ENCODE measurements at regions not wholly inside any gene's neighbourhood (a gene's known extent, or its start where the extent isn't known, plus 50 kb on each side); places are given as distances from the start of the nearest gene placed in this dataset.

DNA sequence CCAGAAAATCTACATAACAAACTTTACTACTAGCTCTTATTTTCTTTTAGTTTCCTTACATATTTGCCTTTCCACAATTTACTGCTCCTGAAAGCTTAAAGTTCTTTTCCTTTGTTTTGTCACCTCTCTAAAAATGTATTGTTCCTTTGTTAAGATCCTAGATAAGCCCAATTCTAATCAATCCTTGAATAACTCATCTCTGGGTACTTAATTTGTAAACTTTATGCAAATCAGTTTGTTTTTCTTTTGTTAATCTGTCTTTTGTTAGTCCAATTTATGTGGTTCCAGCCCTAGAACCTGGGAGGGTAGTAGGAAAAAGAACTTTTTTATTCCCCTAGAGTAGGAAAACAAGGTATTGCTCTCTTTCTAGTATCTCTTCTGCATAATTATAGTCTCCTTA, 444.7 kb downstream of the PCDH10 start:
- Histone ChIP-seq H3K27ac (no peak overlapping the region), H3K4me1 (no peaks in the 10 kb centered on the region), H3K9me3 (no peaks in the 10 kb centered on the region), H3K4me3 (no peak overlapping the region), H3K27me3 (no peaks in the 10 kb centered on the region), H3K36me3 (no peaks in the 10 kb centered on the region)
- TF ChIP-seq, protein P1, sequence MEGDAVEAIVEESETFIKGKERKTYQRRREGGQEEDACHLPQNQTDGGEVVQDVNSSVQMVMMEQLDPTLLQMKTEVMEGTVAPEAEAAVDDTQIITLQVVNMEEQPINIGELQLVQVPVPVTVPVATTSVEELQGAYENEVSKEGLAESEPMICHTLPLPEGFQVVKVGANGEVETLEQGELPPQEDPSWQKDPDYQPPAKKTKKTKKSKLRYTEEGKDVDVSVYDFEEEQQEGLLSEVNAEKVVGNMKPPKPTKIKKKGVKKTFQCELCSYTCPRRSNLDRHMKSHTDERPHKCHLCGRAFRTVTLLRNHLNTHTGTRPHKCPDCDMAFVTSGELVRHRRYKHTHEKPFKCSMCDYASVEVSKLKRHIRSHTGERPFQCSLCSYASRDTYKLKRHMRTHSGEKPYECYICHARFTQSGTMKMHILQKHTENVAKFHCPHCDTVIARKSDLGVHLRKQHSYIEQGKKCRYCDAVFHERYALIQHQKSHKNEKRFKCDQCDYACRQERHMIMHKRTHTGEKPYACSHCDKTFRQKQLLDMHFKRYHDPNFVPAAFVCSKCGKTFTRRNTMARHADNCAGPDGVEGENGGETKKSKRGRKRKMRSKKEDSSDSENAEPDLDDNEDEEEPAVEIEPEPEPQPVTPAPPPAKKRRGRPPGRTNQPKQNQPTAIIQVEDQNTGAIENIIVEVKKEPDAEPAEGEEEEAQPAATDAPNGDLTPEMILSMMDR (IDR thresholded peaks at IDR 0.05) = no peak
- ATAC-seq (no peak), DNase-seq (no peak)
- intact Hi-C loops (cut with DNase I) = no loop called here

DNA sequence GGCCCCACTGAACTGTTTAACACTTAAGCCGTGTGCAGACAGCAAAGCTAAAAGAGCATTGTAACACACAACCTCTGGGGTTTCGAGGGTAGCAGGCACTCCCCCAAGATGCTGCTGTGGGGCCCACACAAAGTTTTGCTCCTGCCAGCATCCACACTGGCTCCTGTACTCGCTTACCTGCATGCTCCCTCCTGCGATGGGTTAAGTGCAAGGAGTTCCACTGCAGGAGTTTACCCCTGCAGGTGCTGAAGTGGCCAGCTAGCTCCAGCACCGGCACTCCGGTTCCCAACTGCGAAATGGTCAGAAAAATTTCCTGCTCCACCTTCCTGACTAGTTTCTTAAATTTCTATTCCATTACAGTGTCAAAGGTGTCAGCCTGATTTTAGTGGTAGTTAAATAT, 443.5 kb downstream of the PCDH10 start:
- Histone ChIP-seq H3K4me1 (no peaks in the 10 kb centered on the region), H3K36me3 (no peaks in the 10 kb centered on the region), H3K27ac (no peak overlapping the region), H3K9me3 (no peaks in the 10 kb centered on the region), H3K27me3 (no peaks in the 10 kb centered on the region), H3K4me3 (no peak overlapping the region)
- TF ChIP-seq, protein P1 (IDR thresholded peaks at IDR 0.05) = no peak
- no peak for DNase-seq
- no peak for ATAC-seq
- 67 to 75% methylated on average over 7 of the region's 7 CpGs for WGBS, 2 donors
- intact Hi-C loops (cut with DNase I) = no loop called here

DNA sequence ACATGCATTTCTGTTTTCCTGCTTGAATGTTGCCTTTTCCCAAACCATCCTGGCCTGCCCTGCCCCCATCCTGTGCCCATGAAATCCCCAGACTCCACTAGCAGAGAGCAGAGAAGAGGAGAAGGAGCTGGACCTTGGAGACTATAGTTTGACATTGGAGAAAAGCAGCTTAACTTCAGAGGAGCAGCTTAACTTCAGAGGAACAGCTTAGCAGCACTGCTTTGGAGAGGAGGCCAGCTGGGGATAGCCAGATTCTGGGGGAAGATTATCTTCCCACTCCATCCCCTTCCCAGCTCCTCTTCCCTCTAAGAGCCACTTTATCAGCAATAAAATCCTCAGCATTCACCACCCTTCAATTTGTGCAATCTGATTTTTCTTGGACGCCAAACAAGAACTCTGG, 443.0 kb downstream of the PCDH10 start:
- DNase-seq = no peak
- Histone ChIP-seq H3K27ac (no peak overlapping the region), H3K4me3 (no peak overlapping the region), H3K36me3 (no peaks in the 10 kb centered on the region), H3K9me3 (no peaks in the 10 kb centered on the region), H3K27me3 (no peaks in the 10 kb centered on the region), H3K4me1 (no peaks in the 10 kb centered on the region)
- intact Hi-C loops (cut with DNase I) = no loop called here
- no peak for ATAC-seq
- TF ChIP-seq, protein P1 (IDR thresholded peaks at IDR 0.05) = no peak
- WGBS, 2 donors = 73 to 77% methylated on average over 1 of the region's 1 CpG

DNA sequence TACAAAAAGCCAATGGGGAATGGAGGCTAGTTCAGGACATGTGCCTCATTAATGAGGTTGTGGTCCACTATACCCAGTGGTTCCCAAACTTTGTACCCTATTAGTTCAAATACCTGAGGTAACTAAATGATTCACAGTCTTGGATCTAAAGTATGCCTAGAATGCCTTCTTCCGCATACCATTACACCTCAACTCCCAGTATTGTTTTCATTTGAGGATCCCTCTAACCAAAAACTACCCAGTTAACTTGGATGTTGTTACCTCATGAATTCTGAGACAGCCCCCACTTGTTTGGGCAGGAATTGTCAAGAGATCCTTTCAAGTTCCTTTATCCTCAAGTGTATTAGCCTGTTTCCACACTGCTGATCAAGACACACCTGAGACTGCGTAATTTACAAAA, 439.2 kb downstream of the PCDH10 start:
- Histone ChIP-seq H3K27ac (no peak overlapping the region), H3K4me1 (no peaks in the 10 kb centered on the region), H3K4me3 (no peak overlapping the region), H3K9me3 (peaks cover 0 to 3% (median 0%) of the 10 kb centered on the region in 11 donors), H3K36me3 (no peaks in the 10 kb centered on the region), H3K27me3 (no peaks in the 10 kb centered on the region)
- intact Hi-C loops (cut with DNase I) = no loop called here
- 95% methylated on average over 2 of the region's 2 CpGs for WGBS, 2 donors
- ATAC-seq = no peak
- TF ChIP-seq, protein P1 (IDR thresholded peaks at IDR 0.05) = no peak
- no peak for DNase-seq

DNA sequence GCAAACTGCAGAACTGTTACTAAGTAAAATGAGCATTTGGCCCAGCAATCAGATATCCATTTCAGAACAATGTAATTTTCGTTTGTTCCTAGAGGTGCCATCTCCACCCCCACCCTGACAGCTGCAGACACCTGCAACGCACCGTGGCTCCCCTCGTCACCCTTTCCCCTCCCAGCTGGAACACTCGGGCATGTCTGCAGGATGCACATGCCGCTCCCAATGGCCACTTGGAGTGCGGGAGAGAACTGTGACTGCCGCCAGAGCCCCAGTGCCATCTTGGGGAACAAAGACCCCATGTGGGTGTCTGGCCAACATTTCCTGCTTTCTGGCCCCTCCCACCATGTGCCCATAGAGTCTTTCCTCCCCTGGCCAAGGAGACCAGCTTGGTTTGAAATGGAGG, 436.2 kb downstream of the PCDH10 start:
- Histone ChIP-seq H3K27ac (no peak overlapping the region), H3K27me3 (no peaks in the 10 kb centered on the region), H3K36me3 (no peaks in the 10 kb centered on the region), H3K4me3 (no peak overlapping the region), H3K9me3 (peaks cover 0 to 3% (median 0%) of the 10 kb centered on the region in 11 donors), H3K4me1 (no peaks in the 10 kb centered on the region)
- no peak for ATAC-seq
- intact Hi-C loops (cut with DNase I) = no loop called here
- no peak for DNase-seq
- 89 to 93% methylated on average over 8 of the region's 8 CpGs for WGBS, 2 donors
- TF ChIP-seq, protein P1 (IDR thresholded peaks at IDR 0.05) = no peak
